T-helper 2 cell treated with Interferon-gamma antibody and Interleukin-4, amounts not matched to agents 5 μg/mL and 100 μg/mL, for 36 hours (primary cell): ENCODE measurements at regions not wholly inside any gene's neighbourhood (a gene's known extent, or its start where the extent isn't known, plus 50 kb on each side); places are given as distances from the start of the nearest gene placed in this dataset.

Source experiments
- DNase-seq: peaks from one replicate; pipeline ENCODE4 v3.0.0; 2021; ENCODE audit warnings: low spot score
- H3K27ac Mint-ChIP-seq: one replicate; pipeline ENCODE4 v1.8.0; 2021; ENCODE audit warnings: mild to moderate bottlenecking, mixed read lengths
- H3K27me3 Mint-ChIP-seq: one replicate; pipeline ENCODE4 v1.8.0; 2021; ENCODE audit warnings: low read depth, mixed read lengths
- H3K36me3 Mint-ChIP-seq: one replicate; pipeline ENCODE4 v1.8.0; 2021; ENCODE audit warnings: low read depth, mixed read lengths
- H3K4me1 Mint-ChIP-seq: one replicate; pipeline ENCODE4 v1.8.0; 2021; ENCODE audit warnings: low read depth, mixed read lengths
- H3K4me3 Mint-ChIP-seq: one replicate; pipeline ENCODE4 v1.8.0; 2022; ENCODE audit warnings: mild to moderate bottlenecking, moderate library complexity, mixed read lengths
- H3K9me3 Mint-ChIP-seq: one replicate; pipeline ENCODE4 v1.8.0; 2021; ENCODE audit warnings: mixed read lengths

GRCh38 chr13:99072941-99073340 lies 95.1 kb upstream of the DOCK9 start:
- Mint-ChIP-seq H3K4me3 (peak overlapping the region; percentile 41), H3K9me3 (peaks cover 19% of the 10 kb centered on the region), H3K27me3 (no peaks in the 10 kb centered on the region), H3K27ac (peak overlapping the region; percentile 75), H3K36me3 (peaks cover 72% of the 10 kb centered on the region), H3K4me1 (peaks cover 74% of the 10 kb centered on the region)
- no peak for DNase-seq

- no peak overlapping the region for H3K4me3 Mint-ChIP-seq
- DNase-seq, result no peak
- H3K27me3 Mint-ChIP-seq, result no peaks in the 10 kb centered on the region
- no peak overlapping the region for H3K27ac Mint-ChIP-seq
- H3K4me1 Mint-ChIP-seq, result peaks cover 75% of the 10 kb centered on the region
- peaks cover 66% of the 10 kb centered on the region for H3K36me3 Mint-ChIP-seq
- peaks cover 19% of the 10 kb centered on the region for H3K9me3 Mint-ChIP-seq
Measured at GRCh38 chr13:99074693-99075092, 96.8 kb upstream of the DOCK9 start.

DNA sequence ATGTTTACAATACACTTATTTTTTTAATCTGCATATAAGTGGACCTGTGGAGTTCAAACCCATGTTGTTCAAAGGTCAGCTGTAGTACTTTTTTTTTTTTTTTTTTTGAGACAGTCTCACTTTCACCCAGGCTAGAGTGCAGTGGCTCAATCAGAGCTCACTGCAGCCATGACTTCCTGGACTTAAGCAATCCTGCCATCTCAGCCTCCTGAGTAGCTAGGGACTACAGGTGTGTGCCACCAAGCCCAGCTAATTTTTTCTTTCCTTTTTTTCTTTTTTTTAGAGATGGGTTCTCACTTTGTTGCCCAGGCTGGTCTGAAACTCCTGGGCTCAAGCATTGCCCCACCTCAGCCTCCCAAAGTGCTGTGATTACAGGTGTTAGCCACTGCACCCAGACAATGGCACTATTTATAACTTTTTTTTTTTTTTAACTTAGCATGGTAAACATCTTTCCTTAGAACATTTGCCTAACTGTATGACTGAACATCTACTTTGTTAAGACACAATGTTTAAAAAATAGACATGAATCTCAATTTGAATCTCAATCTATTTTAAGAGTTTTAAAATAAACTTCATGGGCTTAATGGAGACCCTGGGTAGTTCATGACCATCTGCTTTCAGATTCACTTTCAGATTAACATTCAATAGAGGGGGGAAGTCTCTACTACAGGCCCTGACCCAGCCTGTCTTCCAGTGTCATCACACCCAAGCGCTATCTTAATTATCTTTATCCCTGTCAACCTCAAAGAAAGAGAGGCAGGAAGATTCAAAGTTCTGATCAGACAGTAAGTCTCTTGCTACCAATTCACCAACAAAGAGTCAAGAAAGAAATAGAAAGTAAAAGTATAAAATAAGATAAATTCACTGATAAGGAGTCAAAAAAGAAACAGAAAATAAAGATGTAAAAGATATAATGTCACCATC lies 97.7 kb upstream of the DOCK9 start:
- Mint-ChIP-seq H3K27me3 (no peaks in the 10 kb centered on the region), H3K27ac (peak overlapping the region; percentile 87), H3K4me3 (peak overlapping the region; percentile 46), H3K4me1 (peaks cover 74% of the 10 kb centered on the region), H3K9me3 (peaks cover 19% of the 10 kb centered on the region), H3K36me3 (peaks cover 62% of the 10 kb centered on the region)
- peak; percentile 17 for DNase-seq

GRCh38 chr13:99078017-99078771 lies 100.3 kb upstream of the DOCK9 start:
- Mint-ChIP-seq H3K4me3 (peak overlapping the region; percentile 37), H3K36me3 (peaks cover 48% of the 10 kb centered on the region), H3K9me3 (peaks cover 19% of the 10 kb centered on the region), H3K27ac (peak overlapping the region; percentile 22), H3K4me1 (peaks cover 57% of the 10 kb centered on the region), H3K27me3 (no peaks in the 10 kb centered on the region)
- DNase-seq, result no peak

DNA sequence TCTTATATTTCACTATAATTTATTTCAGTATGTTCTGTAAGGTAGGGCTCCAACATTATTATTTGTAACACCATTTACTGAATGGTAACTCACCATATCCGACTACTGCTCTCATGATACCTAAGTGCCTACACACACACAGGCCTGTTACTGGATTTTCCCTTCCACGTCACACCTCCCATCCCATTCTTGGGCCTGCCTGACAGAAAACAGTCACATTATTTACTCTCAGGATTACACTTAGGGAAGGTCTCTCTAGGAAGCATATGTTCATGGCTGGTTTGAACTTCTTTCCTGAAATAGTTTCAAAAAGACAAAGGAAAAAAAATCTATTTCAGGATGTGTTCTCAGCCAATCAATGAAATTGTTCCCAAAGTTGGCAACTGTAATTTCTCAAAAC lies 102.3 kb upstream of the DOCK9 start:
- Mint-ChIP-seq H3K27ac (no peak overlapping the region), H3K9me3 (peaks cover 3% of the 10 kb centered on the region), H3K36me3 (peaks cover 44% of the 10 kb centered on the region), H3K27me3 (no peaks in the 10 kb centered on the region), H3K4me1 (peaks cover 61% of the 10 kb centered on the region), H3K4me3 (no peak overlapping the region)
- no peak for DNase-seq

- H3K4me3 Mint-ChIP-seq, result peak overlapping the region; percentile 85
- no peaks in the 10 kb centered on the region for H3K27me3 Mint-ChIP-seq
- no peaks in the 10 kb centered on the region for H3K9me3 Mint-ChIP-seq
- H3K36me3 Mint-ChIP-seq, result peaks cover 25% of the 10 kb centered on the region
- peaks cover 42% of the 10 kb centered on the region for H3K4me1 Mint-ChIP-seq
- no peak for DNase-seq
- H3K27ac Mint-ChIP-seq, result peak overlapping the region; percentile 58
Measured at GRCh38 chr13:99083981-99084380, 106.1 kb upstream of the DOCK9 start.

DNA sequence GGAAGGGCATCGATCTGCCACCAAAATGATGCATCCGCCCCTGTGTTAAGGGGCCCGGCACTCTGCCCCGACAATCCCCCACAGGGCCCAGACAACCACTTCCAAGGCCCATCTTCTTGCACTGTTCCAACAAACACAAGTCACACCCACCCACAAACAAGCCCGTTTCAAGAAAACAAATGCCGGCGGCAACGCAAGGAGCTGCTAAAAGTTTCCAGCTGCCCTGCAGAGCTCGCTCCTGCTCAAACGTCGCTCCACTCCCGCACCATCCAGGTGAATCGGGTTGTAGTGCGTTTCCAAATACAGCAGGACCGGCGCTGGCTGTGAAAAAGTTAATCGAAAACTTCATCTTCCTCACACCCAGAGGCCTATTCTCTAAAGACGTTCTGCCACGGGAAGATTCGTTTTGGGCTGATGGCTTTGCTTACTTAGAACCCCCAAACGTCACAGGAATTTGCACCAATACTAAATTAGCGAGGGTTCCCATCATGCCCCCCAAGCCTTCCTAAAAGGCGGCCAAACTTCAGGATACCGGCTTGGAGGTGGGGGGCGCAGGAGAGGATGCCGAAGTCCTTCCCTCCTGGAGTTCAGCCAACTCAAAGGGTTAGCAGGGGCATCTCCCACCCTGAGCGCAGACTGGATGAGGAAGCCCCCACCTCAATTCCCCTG lies 107.4 kb upstream of the DOCK9 start:
- no peak for DNase-seq
- no peaks in the 10 kb centered on the region for H3K27me3 Mint-ChIP-seq
- H3K27ac Mint-ChIP-seq, result peak overlapping the region; percentile 68
- peaks cover 22% of the 10 kb centered on the region for H3K36me3 Mint-ChIP-seq
- H3K4me1 Mint-ChIP-seq, result peaks cover 45% of the 10 kb centered on the region
- peak overlapping the region; percentile 85 for H3K4me3 Mint-ChIP-seq
- H3K9me3 Mint-ChIP-seq, result no peaks in the 10 kb centered on the region

- H3K9me3 Mint-ChIP-seq, result no peaks in the 10 kb centered on the region
- H3K27me3 Mint-ChIP-seq, result no peaks in the 10 kb centered on the region
- peak overlapping the region; percentile 85 for H3K4me3 Mint-ChIP-seq
- H3K4me1 Mint-ChIP-seq, result peaks cover 40% of the 10 kb centered on the region
- peak overlapping the region; percentile 62 for H3K27ac Mint-ChIP-seq
- DNase-seq, result no peak
- H3K36me3 Mint-ChIP-seq, result peaks cover 17% of the 10 kb centered on the region
Measured at GRCh38 chr13:99085808-99086266, 108.0 kb upstream of the DOCK9 start.

DNA sequence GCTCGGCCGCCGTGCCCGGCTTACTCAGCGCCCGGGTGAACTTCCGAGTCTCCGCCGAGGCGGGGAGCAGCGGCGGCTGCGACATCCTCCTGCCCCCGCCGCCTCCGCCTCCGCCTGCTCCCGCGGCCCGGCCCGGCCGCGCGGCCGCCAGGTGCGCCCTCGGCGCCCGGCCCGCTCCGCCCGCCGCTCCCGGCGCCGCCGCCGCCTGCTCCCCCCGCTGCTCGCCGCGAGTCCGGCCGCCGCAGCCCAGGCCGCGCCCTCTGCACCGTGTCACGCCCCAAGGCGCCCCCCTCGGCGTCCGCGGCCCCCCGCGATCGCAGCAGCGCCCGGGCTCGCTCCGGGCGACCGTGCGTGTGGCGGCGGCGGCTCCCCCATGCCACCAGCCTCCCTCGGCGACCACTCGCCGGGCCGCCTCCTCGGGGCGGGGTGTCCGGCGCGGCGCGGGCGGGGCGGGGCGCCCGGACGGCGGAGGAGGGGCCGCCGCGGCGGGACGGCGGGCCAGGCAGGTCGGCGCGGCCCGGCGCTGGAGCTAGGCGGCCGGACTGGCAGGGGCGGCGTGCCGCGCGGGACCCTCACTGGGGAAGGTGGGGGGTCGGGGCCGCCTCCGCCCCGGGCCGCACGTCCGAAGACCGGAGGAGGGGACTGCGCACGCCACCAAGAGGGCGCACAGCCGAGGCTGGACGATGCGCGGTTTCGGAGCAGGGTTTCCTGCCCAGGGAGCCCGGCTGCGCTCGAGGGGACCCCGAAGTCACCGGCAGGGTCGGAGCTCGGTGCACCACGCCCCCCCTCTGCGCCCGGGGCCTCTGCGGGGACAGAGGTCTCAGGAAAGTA lies 108.6 kb upstream of the DOCK9 start:
- peak; percentile 80 for DNase-seq
- no peaks in the 10 kb centered on the region for H3K9me3 Mint-ChIP-seq
- H3K36me3 Mint-ChIP-seq, result peaks cover 18% of the 10 kb centered on the region
- peak overlapping the region; percentile 62 for H3K27ac Mint-ChIP-seq
- H3K4me1 Mint-ChIP-seq, result peaks cover 40% of the 10 kb centered on the region
- peak overlapping the region; percentile 97 for H3K4me3 Mint-ChIP-seq
- H3K27me3 Mint-ChIP-seq, result peaks cover 3% of the 10 kb centered on the region

- peaks cover 40% of the 10 kb centered on the region for H3K4me1 Mint-ChIP-seq
- peak overlapping the region; percentile 97 for H3K4me3 Mint-ChIP-seq
- H3K27me3 Mint-ChIP-seq, result peaks cover 4% of the 10 kb centered on the region
- peaks cover 19% of the 10 kb centered on the region for H3K36me3 Mint-ChIP-seq
- H3K27ac Mint-ChIP-seq, result peak overlapping the region; percentile 97
- H3K9me3 Mint-ChIP-seq, result no peaks in the 10 kb centered on the region
- peak; percentile 94 for DNase-seq
Measured at GRCh38 chr13:99087098-99087953, 109.5 kb upstream of the DOCK9 start.

DNA sequence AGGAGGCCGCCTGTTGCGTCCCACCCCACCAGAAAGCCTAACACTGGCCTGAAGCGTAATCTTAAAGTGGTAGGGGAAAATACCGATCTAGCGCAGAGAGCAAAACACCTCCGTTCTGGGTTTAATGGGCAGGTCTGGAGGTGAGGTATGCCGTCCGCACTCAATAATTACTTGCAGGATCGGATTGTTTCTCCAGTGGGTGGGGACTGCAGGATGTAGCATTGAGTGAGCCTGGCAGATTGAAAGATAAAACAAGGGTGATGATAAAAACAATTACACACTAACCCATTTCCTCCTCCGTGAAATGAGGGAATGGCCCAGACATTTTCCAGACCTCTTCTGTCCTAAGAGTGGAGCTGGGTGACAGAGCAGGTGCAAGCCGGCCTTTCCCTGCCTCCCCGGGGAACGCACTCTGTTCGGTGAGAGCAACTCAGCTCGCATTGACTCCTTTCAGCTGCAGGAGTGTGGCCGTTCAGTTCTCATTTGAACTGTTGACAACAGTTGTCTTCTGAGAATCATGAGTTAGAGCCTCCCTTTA lies 110.2 kb upstream of the DOCK9 start:
- H3K4me1 Mint-ChIP-seq, result peaks cover 40% of the 10 kb centered on the region
- H3K4me3 Mint-ChIP-seq, result peak overlapping the region; percentile 97
- DNase-seq, result no peak
- peak overlapping the region; percentile 97 for H3K27ac Mint-ChIP-seq
- peaks cover 4% of the 10 kb centered on the region for H3K27me3 Mint-ChIP-seq
- peaks cover 19% of the 10 kb centered on the region for H3K36me3 Mint-ChIP-seq
- H3K9me3 Mint-ChIP-seq, result no peaks in the 10 kb centered on the region

GRCh38 chr13:99093997-99094396 lies 106.7 kb upstream of the UBAC2 start:
- Mint-ChIP-seq H3K4me3 (no peak overlapping the region), H3K27me3 (peaks cover 9% of the 10 kb centered on the region), H3K27ac (no peak overlapping the region), H3K4me1 (peaks cover 4% of the 10 kb centered on the region), H3K36me3 (peaks cover 6% of the 10 kb centered on the region), H3K9me3 (no peaks in the 10 kb centered on the region)
- DNase-seq, result no peak
